CD8-positive, alpha-beta memory T cell (primary cell): ENCODE measurements at regions not wholly inside any gene's neighbourhood (a gene's known extent, or its start where the extent isn't known, plus 50 kb on each side); places are given as distances from the start of the nearest gene placed in this dataset.

Source experiments
- CTCF ChIA-PET: fragments of 350-600 bp; sonication (Branson Sonifier 250); formaldehyde crosslinking; loops from one replicate; lab custom pipeline; 2021; ENCODE audit warnings: antibody characterized with exemption; lab: Charles Lee
- POLR2A ChIA-PET: fragments of 350-600 bp; sonication (Branson Sonifier 250); formaldehyde crosslinking; loops from one replicate; lab custom pipeline; 2021; ENCODE audit warnings: antibody characterized with exemption; lab: Charles Lee
- DNase-seq, 5 donors: peaks; one replicate each; pipeline versions ENCODE4 v3.0.0 to v3.0.0-alpha.2; 2020 to 2022; ENCODE audit warnings: mixed read lengths in 1 of 5
- H3K27ac ChIP-seq: one replicate; pipeline ENCODE4 v1.7.0; 2013; ENCODE audit warnings: low read depth, mild to moderate bottlenecking, low read length, moderate library complexity
- H3K27me3 ChIP-seq: 2 replicates; pipeline ENCODE4 v1.7.0; 2013; ENCODE audit warnings: low read length, mild to moderate bottlenecking; ENCODE audit not compliant: insufficient read depth, poor library complexity, severe bottlenecking
- H3K36me3 ChIP-seq: 2 replicates; pipeline ENCODE4 v1.7.0; 2013; ENCODE audit warnings: mild to moderate bottlenecking, low read length, moderate library complexity; ENCODE audit not compliant: insufficient read depth
- H3K4me1 ChIP-seq: 2 replicates; pipeline ENCODE4 v1.7.0; 2013; ENCODE audit warnings: mild to moderate bottlenecking, low read length, moderate library complexity; ENCODE audit not compliant: insufficient read depth
- H3K4me3 ChIP-seq: 2 replicates; pipeline ENCODE4 v1.7.0; 2013; ENCODE audit warnings: mild to moderate bottlenecking, low read length
- H3K9me3 ChIP-seq: 2 replicates; pipeline ENCODE4 v1.7.0; 2013; ENCODE audit warnings: mild to moderate bottlenecking, low read length
- H3K27ac Mint-ChIP-seq, 8 donors: one replicate each; pipeline ENCODE4 v1.8.0; 2020 to 2021; ENCODE audit warnings: mixed read lengths in 8 of 8, mild to moderate bottlenecking in 6 of 8, inconsistent platforms in 3 of 8, moderate library complexity in 3 of 8
- H3K27me3 Mint-ChIP-seq, 2 donors: one replicate each; pipeline ENCODE4 v1.8.0; 2020 to 2021; ENCODE audit warnings: mixed read lengths in 2 of 2, mild to moderate bottlenecking in 1 of 2, moderate library complexity in 1 of 2
- H3K36me3 Mint-ChIP-seq, 3 donors: one replicate each; pipeline ENCODE4 v1.8.0; 2020 to 2021; ENCODE audit warnings: mixed read lengths in 3 of 3, inconsistent platforms in 1 of 3, mild to moderate bottlenecking in 1 of 3
- H3K4me1 Mint-ChIP-seq, 3 donors: one replicate each; pipeline ENCODE4 v1.8.0; 2020 to 2021; ENCODE audit warnings: mixed read lengths in 3 of 3, inconsistent platforms in 1 of 3, mild to moderate bottlenecking in 1 of 3
- H3K4me3 Mint-ChIP-seq, 7 donors: one replicate each; pipeline ENCODE4 v1.8.0; 2020 to 2021; ENCODE audit warnings: mixed read lengths in 7 of 7, mild to moderate bottlenecking in 6 of 7, moderate library complexity in 4 of 7, inconsistent platforms in 2 of 7
- H3K9me3 Mint-ChIP-seq, 5 donors: one replicate each; pipeline ENCODE4 v1.8.0; 2020 to 2022; ENCODE audit warnings: mixed read lengths in 5 of 5, mild to moderate bottlenecking in 3 of 5, moderate library complexity in 2 of 5, inconsistent platforms in 1 of 5

GRCh38 chr9:108478431-108479332 lies 377.1 kb downstream of the ACTL7B start:
- Mint-ChIP-seq H3K27me3 (no peaks in the 10 kb centered on the region), H3K36me3 (no peaks in the 10 kb centered on the region), H3K4me3 (no peak overlapping the region), H3K9me3 (peaks cover 0 to 6% (median 0%) of the 10 kb centered on the region in 5 donors), H3K27ac (no peak overlapping the region), H3K4me1 (no peaks in the 10 kb centered on the region)
- ChIA-PET CTCF (no interaction called here), POLR2A (no interaction called here)
- H3K27ac ChIP-seq = no peak overlapping the region
- H3K9me3 ChIP-seq = no peaks in the 10 kb centered on the region
- no peaks in the 10 kb centered on the region for H3K4me1 ChIP-seq
- H3K27me3 ChIP-seq = no peaks in the 10 kb centered on the region
- no peaks in the 10 kb centered on the region for H3K36me3 ChIP-seq
- no peak overlapping the region for H3K4me3 ChIP-seq
- no peak for DNase-seq

- Mint-ChIP-seq H3K4me3 (no peak overlapping the region), H3K4me1 (no peaks in the 10 kb centered on the region), H3K27me3 (no peaks in the 10 kb centered on the region), H3K9me3 (peaks cover 0 to 7% (median 0%) of the 10 kb centered on the region in 5 donors), H3K27ac (no peak overlapping the region), H3K36me3 (no peaks in the 10 kb centered on the region)
- POLR2A ChIA-PET = no interaction called here
- CTCF ChIA-PET = no interaction called here
- Histone ChIP-seq H3K4me1 (no peaks in the 10 kb centered on the region), H3K27me3 (no peaks in the 10 kb centered on the region), H3K4me3 (no peak overlapping the region), H3K36me3 (no peaks in the 10 kb centered on the region), H3K9me3 (no peaks in the 10 kb centered on the region), H3K27ac (no peak overlapping the region)
- no peak for DNase-seq
These were observed 378.2 kb downstream of the ACTL7B start for GRCh38 chr9:108477529-108478006.

- ChIA-PET POLR2A (no interaction called here), CTCF (no interaction called here)
- Histone ChIP-seq H3K27ac (no peak overlapping the region), H3K9me3 (no peaks in the 10 kb centered on the region), H3K27me3 (no peaks in the 10 kb centered on the region), H3K4me3 (no peak overlapping the region), H3K4me1 (no peaks in the 10 kb centered on the region), H3K36me3 (no peaks in the 10 kb centered on the region)
- H3K9me3 Mint-ChIP-seq = peaks cover 0 to 7% (median 0%) of the 10 kb centered on the region in 5 donors
- H3K36me3 Mint-ChIP-seq = no peaks in the 10 kb centered on the region
- H3K4me1 Mint-ChIP-seq = no peaks in the 10 kb centered on the region
- H3K27ac Mint-ChIP-seq = no peak overlapping the region
- no peaks in the 10 kb centered on the region for H3K27me3 Mint-ChIP-seq
- no peak overlapping the region for H3K4me3 Mint-ChIP-seq
- DNase-seq = no peak
These were observed 379.2 kb downstream of the ACTL7B start for GRCh38 chr9:108476574-108476973.

- H3K4me1 Mint-ChIP-seq = no peaks in the 10 kb centered on the region
These were observed 380.0 kb downstream of the ACTL7B start for GRCh38 chr9:108475813-108476212.

DNA sequence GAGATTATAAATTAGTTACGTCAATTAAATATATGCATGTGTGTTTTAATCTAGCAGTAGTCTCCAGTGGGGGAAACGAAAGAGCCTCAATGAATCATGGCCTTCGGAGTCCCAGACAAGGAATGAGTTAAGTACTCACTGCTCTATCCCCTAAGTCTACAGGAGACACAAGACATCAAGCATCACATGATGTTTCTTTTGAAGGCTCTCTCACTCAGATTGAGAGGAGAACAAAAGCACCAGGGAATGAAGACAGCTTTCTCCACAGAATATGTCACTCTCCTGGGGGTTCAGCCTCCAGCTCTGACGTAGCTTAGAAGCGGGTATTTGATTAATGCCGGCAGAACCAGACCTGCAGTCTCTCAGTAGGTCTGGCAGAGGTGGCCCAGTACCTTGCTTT lies 381.4 kb downstream of the ACTL7B start:
- Mint-ChIP-seq H3K27ac (no peak overlapping the region), H3K4me1 (no peaks in the 10 kb centered on the region), H3K27me3 (no peaks in the 10 kb centered on the region), H3K9me3 (peaks cover 0 to 10% (median 2%) of the 10 kb centered on the region in 5 donors), H3K36me3 (no peaks in the 10 kb centered on the region), H3K4me3 (no peak overlapping the region)
- ChIA-PET CTCF (no interaction called here), POLR2A (no interaction called here)
- no peak for DNase-seq
- no peak overlapping the region for H3K27ac ChIP-seq
- H3K4me3 ChIP-seq = no peak overlapping the region
- no peaks in the 10 kb centered on the region for H3K36me3 ChIP-seq
- no peaks in the 10 kb centered on the region for H3K9me3 ChIP-seq
- no peaks in the 10 kb centered on the region for H3K4me1 ChIP-seq
- no peaks in the 10 kb centered on the region for H3K27me3 ChIP-seq

More at GRCh38 chr9:108475813-108476212, 380.0 kb downstream of the ACTL7B start:
- no peaks in the 10 kb centered on the region for H3K27me3 ChIP-seq
- Mint-ChIP-seq H3K4me3 (no peak overlapping the region), H3K36me3 (no peaks in the 10 kb centered on the region), H3K9me3 (peaks cover 0 to 10% (median 2%) of the 10 kb centered on the region in 5 donors), H3K27ac (no peak overlapping the region), H3K27me3 (no peaks in the 10 kb centered on the region)
- no peaks in the 10 kb centered on the region for H3K4me1 ChIP-seq
- no peak for DNase-seq
- no peaks in the 10 kb centered on the region for H3K36me3 ChIP-seq
- no peak overlapping the region for H3K4me3 ChIP-seq
- no peak overlapping the region for H3K27ac ChIP-seq
- H3K9me3 ChIP-seq = no peaks in the 10 kb centered on the region
- ChIA-PET CTCF (no interaction called here), POLR2A (no interaction called here)

DNA sequence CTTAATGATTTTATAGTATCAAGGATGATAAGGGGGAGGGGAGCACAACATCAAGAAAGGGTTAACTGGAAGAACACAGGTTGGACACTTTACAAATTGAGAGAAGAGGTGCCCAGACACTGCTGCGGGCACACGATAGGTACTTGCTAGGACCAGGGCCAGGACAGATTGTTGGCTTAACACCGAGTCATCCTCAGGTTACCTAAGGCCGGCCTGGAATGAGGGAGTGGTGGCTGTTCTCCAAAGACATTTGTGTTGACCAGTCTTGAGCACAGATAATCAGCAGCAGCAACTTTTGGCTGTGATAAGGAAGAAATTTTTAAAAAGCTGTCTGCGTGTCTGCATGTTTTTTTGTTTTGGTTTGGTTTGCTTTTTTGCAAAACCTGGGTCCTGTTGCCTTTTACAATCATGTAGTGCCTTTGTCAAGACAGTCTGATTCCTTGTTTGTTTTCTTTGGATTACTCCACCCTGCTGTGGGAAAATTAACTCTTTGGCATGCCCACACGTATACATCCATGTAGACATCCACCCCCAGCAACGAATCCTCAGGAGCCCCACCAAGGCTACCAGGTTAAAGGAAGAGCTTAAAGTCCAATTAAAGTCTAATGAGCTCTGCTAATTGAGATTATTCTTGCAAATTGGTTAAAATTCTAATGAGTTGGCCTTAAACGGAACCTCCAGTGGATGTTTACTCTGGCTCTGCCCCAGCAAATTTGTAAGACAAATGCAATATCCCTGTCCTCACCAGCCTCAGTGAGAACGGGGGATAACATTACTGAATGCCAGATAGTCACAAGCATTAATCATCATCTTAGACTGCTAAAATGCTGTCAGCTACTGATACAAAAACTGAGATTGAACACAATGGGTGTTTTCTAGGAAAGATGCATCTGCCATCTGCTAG lies 382.3 kb downstream of the ACTL7B start:
- Histone ChIP-seq H3K36me3 (no peaks in the 10 kb centered on the region), H3K4me3 (no peak overlapping the region), H3K9me3 (no peaks in the 10 kb centered on the region), H3K27ac (no peak overlapping the region), H3K4me1 (no peaks in the 10 kb centered on the region), H3K27me3 (no peaks in the 10 kb centered on the region)
- H3K27ac Mint-ChIP-seq = no peak overlapping the region
- no peaks in the 10 kb centered on the region for H3K4me1 Mint-ChIP-seq
- no peaks in the 10 kb centered on the region for H3K27me3 Mint-ChIP-seq
- no peak overlapping the region for H3K4me3 Mint-ChIP-seq
- peaks cover 0 to 12% (median 4%) of the 10 kb centered on the region in 5 donors for H3K9me3 Mint-ChIP-seq
- CTCF ChIA-PET = no interaction called here
- no peaks in the 10 kb centered on the region for H3K36me3 Mint-ChIP-seq
- no peak for DNase-seq
- POLR2A ChIA-PET = no interaction called here

DNA sequence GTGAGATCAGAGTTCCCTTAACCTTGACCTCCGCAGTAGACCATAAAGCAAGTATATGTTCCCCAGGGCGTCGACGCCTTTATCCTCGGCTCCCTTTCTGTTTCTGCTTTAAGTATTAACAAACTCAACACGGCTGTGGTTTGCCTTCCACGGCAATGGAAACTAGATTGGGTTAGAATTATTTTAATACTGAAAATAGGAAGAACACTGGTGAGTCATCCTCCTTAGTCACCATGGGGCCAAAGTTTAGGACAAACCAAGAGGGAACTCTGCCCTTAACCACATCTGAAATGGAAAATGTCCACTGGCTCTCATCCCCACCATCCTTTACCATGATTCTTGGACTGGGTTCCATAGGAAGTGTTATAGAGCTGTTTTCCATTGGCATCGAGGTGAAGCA lies 386.1 kb downstream of the ACTL7B start:
- H3K36me3 ChIP-seq = no peaks in the 10 kb centered on the region
- H3K27ac ChIP-seq = no peak overlapping the region
- peaks cover 0 to 2% of the 10 kb centered on the region in 2 donors for H3K27me3 Mint-ChIP-seq
- POLR2A ChIA-PET = no interaction called here
- H3K27me3 ChIP-seq = no peaks in the 10 kb centered on the region
- no peaks in the 10 kb centered on the region for H3K4me1 Mint-ChIP-seq
- H3K4me3 Mint-ChIP-seq = no peak overlapping the region
- H3K4me1 ChIP-seq = no peaks in the 10 kb centered on the region
- no peaks in the 10 kb centered on the region for H3K36me3 Mint-ChIP-seq
- H3K9me3 ChIP-seq = no peaks in the 10 kb centered on the region
- H3K9me3 Mint-ChIP-seq = peaks cover 2 to 11% (median 4%) of the 10 kb centered on the region in 5 donors
- CTCF ChIA-PET = no interaction called here
- no peak overlapping the region for H3K4me3 ChIP-seq
- DNase-seq = no peak
- no peak overlapping the region for H3K27ac Mint-ChIP-seq

DNA sequence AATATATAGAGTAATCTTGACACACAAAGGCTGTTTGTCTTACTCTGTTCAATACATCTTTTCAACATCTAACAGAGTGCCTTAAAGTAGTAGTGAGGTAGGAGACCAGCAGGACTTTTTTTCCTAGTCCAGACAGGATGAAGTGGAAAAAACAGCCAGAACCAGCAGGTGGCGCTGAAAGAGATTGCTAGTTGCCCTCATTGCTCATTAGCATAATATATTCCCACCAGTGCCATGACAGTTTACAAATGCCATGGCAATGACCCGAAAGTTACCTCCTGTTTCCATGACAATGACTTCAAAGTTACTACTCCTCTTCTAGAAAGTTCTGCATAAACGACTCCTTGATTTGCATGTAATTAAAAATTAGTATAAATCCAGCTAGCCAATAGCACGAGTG lies 387.4 kb downstream of the ACTL7B start:
- no peak for DNase-seq
- peaks cover 2 to 11% (median 4%) of the 10 kb centered on the region in 5 donors for H3K9me3 Mint-ChIP-seq
- Histone ChIP-seq H3K27me3 (no peaks in the 10 kb centered on the region), H3K36me3 (no peaks in the 10 kb centered on the region), H3K27ac (no peak overlapping the region), H3K4me3 (no peak overlapping the region), H3K4me1 (no peaks in the 10 kb centered on the region), H3K9me3 (no peaks in the 10 kb centered on the region)
- peaks cover 0 to 2% of the 10 kb centered on the region in 2 donors for H3K27me3 Mint-ChIP-seq
- no peak overlapping the region for H3K27ac Mint-ChIP-seq
- POLR2A ChIA-PET = no interaction called here
- H3K36me3 Mint-ChIP-seq = no peaks in the 10 kb centered on the region
- CTCF ChIA-PET = interaction anchor here (0.6 kb wide), 1 partner anchor 800 kb away, joined by 3 read pairs; no protein-coding TSS in a partner anchor
- no peaks in the 10 kb centered on the region for H3K4me1 Mint-ChIP-seq
- H3K4me3 Mint-ChIP-seq = no peak overlapping the region
